ENCODE measurements at regions not wholly inside any gene's neighbourhood (a gene's known extent, or its start where the extent isn't known, plus 50 kb on each side); places are given as distances from the start of the nearest gene placed in this dataset.

DNA sequence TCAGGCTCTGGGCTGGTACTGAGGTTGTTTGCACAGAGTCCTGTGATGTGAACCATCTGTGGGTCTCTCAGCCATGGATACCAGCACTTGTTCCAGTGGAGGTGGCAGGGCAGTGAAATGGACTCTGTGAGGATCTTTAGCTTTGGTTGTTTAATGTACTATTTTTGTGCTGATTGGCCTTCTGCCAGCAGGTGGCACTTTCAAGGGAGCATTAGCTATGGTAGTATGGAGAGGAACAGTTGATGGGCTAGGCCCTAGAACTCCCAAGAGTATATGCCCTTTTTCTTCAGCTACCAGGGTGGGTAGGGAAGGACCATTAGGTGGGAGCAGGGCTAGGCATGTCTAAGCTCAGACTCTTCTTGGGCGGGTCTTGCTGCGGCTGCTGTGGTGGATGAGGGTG, 257.0 kb upstream of the GYPC start:
- Histone ChIP-seq H3K4me1 (ENCODE audit: low read length) (no peaks in the 10 kb centered on the region), H2AFZ (ENCODE audit: low read length) (no peak overlapping the region), H3K9me3 (replicated peaks; ENCODE audit: insufficient read depth, low read length) (no peaks in the 10 kb centered on the region), H3K9ac (ENCODE audit: low read length) (no peak overlapping the region), H3F3A (ENCODE audit: insufficient read depth, low read length) (no peaks in the 10 kb centered on the region), H3K36me3 (replicated peaks; ENCODE audit: insufficient read depth, low read length) (no peaks in the 10 kb centered on the region), H3K4me3 (ENCODE audit: low read length) (no peak overlapping the region), H3K9me2 (replicated peaks; ENCODE audit: insufficient read depth, low read length) (no peaks in the 10 kb centered on the region), H3K27me3 (replicated peaks; ENCODE audit: insufficient read depth, low read length) (no peaks in the 10 kb centered on the region), H3K79me2 (ENCODE audit: low read length) (no peaks in the 10 kb centered on the region), H4K20me1 (ENCODE audit: insufficient read depth, low read length) (no peaks in the 10 kb centered on the region), H3K27ac (ENCODE audit: low read length) (no peak overlapping the region), H3K4me2 (ENCODE audit: low read depth, low read length) (no peak overlapping the region)
- no peak for TF ChIP-seq EZH2phosphoT487 (IDR thresholded peaks at IDR 0.05; ENCODE audit: low read length)
- peak; percentile 47 for TF ChIP-seq CTCF (IDR thresholded peaks at IDR 0.05; ENCODE audit: low read length)
- TF ChIP-seq EZH2 (optimal IDR thresholded peaks at IDR 0.05; ENCODE audit: low read depth, low read length): no peak
- peak; percentile 25 for DNase-seq

DNA sequence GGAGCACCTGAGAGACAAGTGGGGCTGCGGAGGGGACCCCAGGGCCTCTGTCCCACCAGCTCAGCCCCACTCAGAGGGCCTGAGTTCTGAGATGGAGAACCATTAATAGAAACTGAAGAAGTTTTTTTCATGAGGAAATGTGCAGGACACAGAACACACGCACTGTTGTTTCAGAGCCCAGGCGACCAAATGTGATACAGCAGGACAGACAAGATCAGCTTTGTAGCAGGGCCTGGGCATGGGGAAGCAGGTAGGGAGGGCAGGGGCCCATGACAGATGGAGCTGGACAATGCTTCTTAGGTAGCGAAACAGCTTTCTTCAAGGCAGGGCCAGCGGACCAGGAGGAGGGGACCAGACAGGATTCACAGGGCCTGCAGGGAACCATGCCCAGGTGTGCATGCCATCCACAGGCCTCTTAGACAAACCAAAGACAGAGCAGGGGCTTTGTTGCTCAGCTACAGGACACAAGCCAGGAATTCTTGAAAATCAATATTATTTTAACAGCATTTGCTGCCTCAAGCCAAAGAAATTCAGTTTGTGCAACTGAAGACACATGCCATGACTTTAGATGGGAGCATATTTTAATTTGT, 252.8 kb upstream of the GYPC start:
- Histone ChIP-seq H2AFZ (ENCODE audit: low read length) (no peak overlapping the region), H3F3A (ENCODE audit: insufficient read depth, low read length) (no peaks in the 10 kb centered on the region), H3K9ac (ENCODE audit: low read length) (no peak overlapping the region), H3K36me3 (replicated peaks; ENCODE audit: insufficient read depth, low read length) (no peaks in the 10 kb centered on the region), H3K79me2 (ENCODE audit: low read length) (no peaks in the 10 kb centered on the region), H4K20me1 (ENCODE audit: insufficient read depth, low read length) (no peaks in the 10 kb centered on the region), H3K4me1 (ENCODE audit: low read length) (peaks cover 3% of the 10 kb centered on the region), H3K9me3 (replicated peaks; ENCODE audit: insufficient read depth, low read length) (no peaks in the 10 kb centered on the region), H3K27ac (ENCODE audit: low read length) (no peak overlapping the region), H3K4me3 (ENCODE audit: low read length) (no peak overlapping the region), H3K9me2 (replicated peaks; ENCODE audit: insufficient read depth, low read length) (no peaks in the 10 kb centered on the region), H3K27me3 (replicated peaks; ENCODE audit: insufficient read depth, low read length) (no peaks in the 10 kb centered on the region), H3K4me2 (ENCODE audit: low read depth, low read length) (no peak overlapping the region)
- TF ChIP-seq EZH2phosphoT487 (IDR thresholded peaks at IDR 0.05; ENCODE audit: low read length): no peak
- TF ChIP-seq CTCF (IDR thresholded peaks at IDR 0.05; ENCODE audit: low read length): no peak
- TF ChIP-seq EZH2 (optimal IDR thresholded peaks at IDR 0.05; ENCODE audit: low read depth, low read length): no peak
- no peak for DNase-seq

DNA sequence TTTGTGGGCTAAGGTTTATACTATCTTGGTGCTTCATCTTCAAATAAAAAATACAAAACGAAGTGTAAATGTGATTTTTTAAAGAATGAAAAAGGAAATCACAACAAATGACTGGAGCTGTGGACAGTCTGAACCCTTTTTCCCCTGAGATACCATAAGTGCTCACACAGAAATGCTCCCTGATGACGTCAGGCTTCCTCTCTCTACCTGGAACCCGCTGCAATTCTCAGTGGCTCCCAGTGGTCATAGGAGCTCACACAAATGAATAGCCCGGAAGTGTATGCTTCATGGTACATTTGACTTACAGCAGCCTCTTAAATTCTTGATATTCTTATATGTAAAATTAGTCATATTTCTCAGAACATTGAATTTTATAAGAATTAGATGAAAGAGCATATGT, 249.7 kb upstream of the GYPC start:
- Histone ChIP-seq H4K20me1 (ENCODE audit: insufficient read depth, low read length) (no peaks in the 10 kb centered on the region), H3K4me3 (ENCODE audit: low read length) (no peak overlapping the region), H3K79me2 (ENCODE audit: low read length) (no peaks in the 10 kb centered on the region), H2AFZ (ENCODE audit: low read length) (no peak overlapping the region), H3K4me2 (ENCODE audit: low read depth, low read length) (no peak overlapping the region), H3K9me2 (replicated peaks; ENCODE audit: insufficient read depth, low read length) (no peaks in the 10 kb centered on the region), H3K27ac (ENCODE audit: low read length) (no peak overlapping the region), H3K4me1 (ENCODE audit: low read length) (peaks cover 26% of the 10 kb centered on the region), H3K9me3 (replicated peaks; ENCODE audit: insufficient read depth, low read length) (no peaks in the 10 kb centered on the region), H3K9ac (ENCODE audit: low read length) (no peak overlapping the region), H3K36me3 (replicated peaks; ENCODE audit: insufficient read depth, low read length) (no peaks in the 10 kb centered on the region), H3F3A (ENCODE audit: insufficient read depth, low read length) (peaks cover 8% of the 10 kb centered on the region), H3K27me3 (replicated peaks; ENCODE audit: insufficient read depth, low read length) (no peaks in the 10 kb centered on the region)
- no peak for DNase-seq
- TF ChIP-seq CTCF (IDR thresholded peaks at IDR 0.05; ENCODE audit: low read length) (no peak), EZH2 (optimal IDR thresholded peaks at IDR 0.05; ENCODE audit: low read depth, low read length) (no peak), EZH2phosphoT487 (IDR thresholded peaks at IDR 0.05; ENCODE audit: low read length) (no peak)
